Left ventricle myocardium superior (tissue), 1 donor: ENCODE measurements at regions not wholly inside any gene's neighbourhood (a gene's known extent, or its start where the extent isn't known, plus 50 kb on each side); places are given as distances from the start of the nearest gene placed in this dataset.

Source experiments
- ATAC-seq: fragments of 200-7000 bp; cut with Tn5 transposase; one replicate; pipeline ENCODE4 v1.9.1; 2020; ENCODE audit warnings: mild to moderate bottlenecking, moderate library complexity
- DNase-seq: peaks from one replicate; pipeline ENCODE4 v3.0.0-alpha.2; 2020
- intact Hi-C: fragments of 100-400 bp; cut with micrococcal nuclease; formaldehyde crosslinking; loops from one replicate; pipeline ENCODE4 v1.11.0; 2022
- donor health status: DM: no; HTN: yes; CAD: no; lungs with severe emphysema.

GRCh38 chr4:120443116-120443515 is 376.5 kb upstream of the MAD2L1 start:
- DNase-seq (no peak), ATAC-seq (no peak)
- intact Hi-C loops = no loop called here

- no peak for DNase-seq
- ATAC-seq = no peak
- intact Hi-C loops = no loop called here
Observed at GRCh38 chr4:120440730-120441129, 374.1 kb upstream of the MAD2L1 start.

GRCh38 chr4:120435179-120435578 is 368.5 kb upstream of the MAD2L1 start:
- intact Hi-C loops = no loop called here
- DNase-seq = no peak
- ATAC-seq = no peak

- no peak for ATAC-seq
- intact Hi-C loops = no loop called here
- no peak for DNase-seq
Observed at GRCh38 chr4:120434756-120435155, 368.1 kb upstream of the MAD2L1 start.

- ATAC-seq (no peak), DNase-seq (no peak)
- intact Hi-C loops = no loop called here
Observed at GRCh38 chr4:120432301-120432860, 365.7 kb upstream of the MAD2L1 start.

GRCh38 chr4:120431180-120431579 is 364.5 kb upstream of the MAD2L1 start:
- DNase-seq (no peak), ATAC-seq (no peak)
- intact Hi-C loops = no loop called here

GRCh38 chr4:120418146-120418545 is 351.5 kb upstream of the MAD2L1 start:
- ATAC-seq (no peak), DNase-seq (no peak)
- intact Hi-C loops = no loop called here

GRCh38 chr4:120415896-120416295 is 349.2 kb upstream of the MAD2L1 start:
- DNase-seq (no peak), ATAC-seq (no peak)
- intact Hi-C loops = no loop called here

- DNase-seq (no peak), ATAC-seq (no peak)
- intact Hi-C loops = no loop called here
Observed at GRCh38 chr4:120406960-120407359, 340.3 kb upstream of the MAD2L1 start.

- intact Hi-C loops = no loop called here
- DNase-seq = no peak
- ATAC-seq = no peak
Observed at GRCh38 chr4:120403296-120403695, 336.6 kb upstream of the MAD2L1 start.

GRCh38 chr4:120400441-120400840 is 333.8 kb upstream of the MAD2L1 start:
- ATAC-seq = no peak
- intact Hi-C loops = no loop called here
- DNase-seq = no peak

- ATAC-seq (no peak), DNase-seq (no peak)
- intact Hi-C loops = no loop called here
Observed at GRCh38 chr4:120399826-120400225, 333.2 kb upstream of the MAD2L1 start.

GRCh38 chr4:120395746-120396145 is 329.1 kb upstream of the MAD2L1 start:
- intact Hi-C loops = no loop called here
- ATAC-seq = no peak
- DNase-seq = no peak

GRCh38 chr4:120355881-120356280 is 289.2 kb upstream of the MAD2L1 start:
- ATAC-seq (no peak), DNase-seq (no peak)
- intact Hi-C loops = no loop called here

- ATAC-seq (no peak), DNase-seq (no peak)
- intact Hi-C loops = no loop called here
Observed at GRCh38 chr4:120354381-120354780, 287.7 kb upstream of the MAD2L1 start.

- DNase-seq = no peak
- no peak for ATAC-seq
- intact Hi-C loops = no loop called here
Observed at GRCh38 chr4:120353235-120353634, 286.6 kb upstream of the MAD2L1 start.

GRCh38 chr4:120352739-120353138 is 286.1 kb upstream of the MAD2L1 start:
- DNase-seq (no peak), ATAC-seq (no peak)
- intact Hi-C loops = no loop called here

GRCh38 chr4:120348948-120349347 is 282.3 kb upstream of the MAD2L1 start:
- intact Hi-C loops = no loop called here
- DNase-seq (no peak), ATAC-seq (no peak)

- DNase-seq (no peak), ATAC-seq (no peak)
- intact Hi-C loops = no loop called here
Observed at GRCh38 chr4:120348521-120348920, 281.9 kb upstream of the MAD2L1 start.

GRCh38 chr4:120331486-120332370 is 265.1 kb upstream of the MAD2L1 start:
- intact Hi-C loops = loop anchor here (10.0 kb wide), 1 partner anchor 53 kb away; no protein-coding TSS in a partner anchor
- DNase-seq = no peak
- no peak for ATAC-seq

- no peak for ATAC-seq
- intact Hi-C loops = no loop called here
- no peak for DNase-seq
Observed at GRCh38 chr4:120329386-120329785, 262.7 kb upstream of the MAD2L1 start.
